ENCODE measurements at regions not wholly inside any gene's neighbourhood (a gene's known extent, or its start where the extent isn't known, plus 50 kb on each side); places are given as distances from the start of the nearest gene placed in this dataset.

DNA sequence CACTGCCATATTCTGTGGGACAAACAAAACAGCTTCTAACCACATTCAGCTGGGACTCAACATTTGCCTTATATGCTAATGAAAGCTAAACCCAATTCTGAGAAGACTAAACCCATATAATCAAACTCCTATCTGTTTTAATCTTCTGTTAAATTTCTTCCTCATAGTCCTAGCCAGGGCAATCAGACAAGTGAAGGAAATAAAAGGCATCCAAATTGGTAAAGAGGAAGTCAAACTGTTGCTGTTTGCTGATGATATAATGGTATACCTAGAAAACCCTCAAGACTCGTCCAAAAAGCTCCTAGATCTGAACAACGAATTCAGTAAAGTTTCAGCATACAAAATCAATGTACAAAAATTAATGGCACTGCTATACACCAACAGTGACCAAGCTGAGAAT lies 157.1 kb downstream of the PHLDA1 start:
- H3K36me3 ChIP-seq (ENCODE audit: control insufficient read depth in 5 of 5, insufficient read depth in 5 of 5, low read length in 5 of 5): no peaks in the 10 kb centered on the region

GRCh38 chr12:75872762-75873161 lies 158.8 kb downstream of the PHLDA1 start:
- no peaks in the 10 kb centered on the region for H3K27me3 ChIP-seq (ENCODE audit: control insufficient read depth in 5 of 5, insufficient read depth in 4 of 5, low read length in 5 of 5)
- peaks cover 0 to 4% (median 2%) of the 10 kb centered on the region in 5 donors for H3K4me1 ChIP-seq (ENCODE audit: control insufficient read depth in 5 of 5, insufficient read depth in 5 of 5, low read length in 5 of 5)
- H3K4me3 ChIP-seq (ENCODE audit: low read depth in 1 of 5, low read length in 5 of 5): no peak overlapping the region
- H3K27ac ChIP-seq (ENCODE audit: low read depth, low read length): no peak overlapping the region
- H3K9me3 ChIP-seq (ENCODE audit: control insufficient read depth in 5 of 5, low read length in 5 of 5): no peaks in the 10 kb centered on the region
- H3K9ac ChIP-seq (ENCODE audit: low read length in 5 of 5): no peak overlapping the region
- H3K36me3 ChIP-seq (ENCODE audit: control insufficient read depth in 5 of 5, insufficient read depth in 5 of 5, low read length in 5 of 5): no peaks in the 10 kb centered on the region

More for the DNA sequence above, 157.1 kb downstream of the PHLDA1 start:
- Histone ChIP-seq H3K9ac (ENCODE audit: low read length in 5 of 5) (no peak overlapping the region), H3K4me3 (ENCODE audit: low read depth in 1 of 5, low read length in 5 of 5) (no peak overlapping the region), H3K4me1 (ENCODE audit: control insufficient read depth in 5 of 5, insufficient read depth in 5 of 5, low read length in 5 of 5) (peaks cover 0 to 11% (median 7%) of the 10 kb centered on the region in 5 donors), H3K9me3 (ENCODE audit: control insufficient read depth in 5 of 5, low read length in 5 of 5) (no peaks in the 10 kb centered on the region), H3K27me3 (ENCODE audit: control insufficient read depth in 5 of 5, insufficient read depth in 4 of 5, low read length in 5 of 5) (no peaks in the 10 kb centered on the region), H3K27ac (ENCODE audit: low read depth, low read length) (no peak overlapping the region)

GRCh38 chr12:75870878-75871277 lies 160.7 kb downstream of the PHLDA1 start:
- H3K9me3 ChIP-seq (ENCODE audit: control insufficient read depth in 5 of 5, low read length in 5 of 5): no peaks in the 10 kb centered on the region
- H3K9ac ChIP-seq (ENCODE audit: low read length in 5 of 5): no peak overlapping the region
- no peaks in the 10 kb centered on the region for H3K36me3 ChIP-seq (ENCODE audit: control insufficient read depth in 5 of 5, insufficient read depth in 5 of 5, low read length in 5 of 5)
- no peak overlapping the region for H3K4me3 ChIP-seq (ENCODE audit: low read depth in 1 of 5, low read length in 5 of 5)
- no peaks in the 10 kb centered on the region for H3K4me1 ChIP-seq (ENCODE audit: control insufficient read depth in 5 of 5, insufficient read depth in 5 of 5, low read length in 5 of 5)
- H3K27me3 ChIP-seq (ENCODE audit: control insufficient read depth in 5 of 5, insufficient read depth in 4 of 5, low read length in 5 of 5): no peaks in the 10 kb centered on the region
- H3K27ac ChIP-seq (ENCODE audit: low read depth, low read length): no peak overlapping the region

- H3K4me1 ChIP-seq (ENCODE audit: control insufficient read depth in 5 of 5, insufficient read depth in 5 of 5, low read length in 5 of 5): no peaks in the 10 kb centered on the region
- no peak overlapping the region for H3K9ac ChIP-seq (ENCODE audit: low read length in 5 of 5)
- no peaks in the 10 kb centered on the region for H3K27me3 ChIP-seq (ENCODE audit: control insufficient read depth in 5 of 5, insufficient read depth in 4 of 5, low read length in 5 of 5)
- H3K36me3 ChIP-seq (ENCODE audit: control insufficient read depth in 5 of 5, insufficient read depth in 5 of 5, low read length in 5 of 5): no peaks in the 10 kb centered on the region
- no peak overlapping the region for H3K27ac ChIP-seq (ENCODE audit: low read depth, low read length)
- H3K9me3 ChIP-seq (ENCODE audit: control insufficient read depth in 5 of 5, low read length in 5 of 5): no peaks in the 10 kb centered on the region
- H3K4me3 ChIP-seq (ENCODE audit: low read depth in 1 of 5, low read length in 5 of 5): no peak overlapping the region
Measured at GRCh38 chr12:75868501-75868900, 163.1 kb downstream of the PHLDA1 start.

- Histone ChIP-seq H3K9me3 (ENCODE audit: control insufficient read depth in 5 of 5, low read length in 5 of 5) (no peaks in the 10 kb centered on the region), H3K27ac (ENCODE audit: low read depth, low read length) (no peak overlapping the region), H3K27me3 (ENCODE audit: control insufficient read depth in 5 of 5, insufficient read depth in 4 of 5, low read length in 5 of 5) (no peaks in the 10 kb centered on the region), H3K4me1 (ENCODE audit: control insufficient read depth in 5 of 5, insufficient read depth in 5 of 5, low read length in 5 of 5) (no peaks in the 10 kb centered on the region), H3K4me3 (ENCODE audit: low read depth in 1 of 5, low read length in 5 of 5) (no peak overlapping the region), H3K36me3 (ENCODE audit: control insufficient read depth in 5 of 5, insufficient read depth in 5 of 5, low read length in 5 of 5) (no peaks in the 10 kb centered on the region), H3K9ac (ENCODE audit: low read length in 5 of 5) (no peak overlapping the region)
Measured at GRCh38 chr12:75865315-75865714, 166.3 kb downstream of the PHLDA1 start.

DNA sequence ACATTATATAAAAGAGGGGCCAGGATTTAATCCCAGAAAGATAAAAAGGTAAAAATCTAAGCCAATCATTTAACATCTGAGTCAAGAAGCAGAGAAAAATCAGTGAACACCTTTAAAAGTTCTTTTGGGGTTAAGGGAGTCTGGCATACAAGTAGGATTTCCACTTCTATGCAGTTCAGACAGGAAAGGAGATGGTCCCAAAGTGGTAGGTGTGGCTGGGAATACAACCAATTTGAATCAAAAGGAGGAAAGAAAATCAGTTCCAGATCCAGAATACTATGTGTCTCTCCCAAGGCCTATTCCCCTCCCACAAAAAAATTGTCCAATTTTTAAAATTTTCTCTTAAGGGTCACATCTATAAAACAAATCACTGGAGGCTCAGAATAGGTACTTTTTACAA lies 167.4 kb downstream of the PHLDA1 start:
- Histone ChIP-seq H3K9ac (ENCODE audit: low read length in 5 of 5) (no peak overlapping the region), H3K27ac (ENCODE audit: low read depth, low read length) (no peak overlapping the region), H3K4me3 (ENCODE audit: low read depth in 1 of 5, low read length in 5 of 5) (no peak overlapping the region), H3K9me3 (ENCODE audit: control insufficient read depth in 5 of 5, low read length in 5 of 5) (no peaks in the 10 kb centered on the region), H3K4me1 (ENCODE audit: control insufficient read depth in 5 of 5, insufficient read depth in 5 of 5, low read length in 5 of 5) (no peaks in the 10 kb centered on the region), H3K36me3 (ENCODE audit: control insufficient read depth in 5 of 5, insufficient read depth in 5 of 5, low read length in 5 of 5) (no peaks in the 10 kb centered on the region), H3K27me3 (ENCODE audit: control insufficient read depth in 5 of 5, insufficient read depth in 4 of 5, low read length in 5 of 5) (no peaks in the 10 kb centered on the region)

GRCh38 chr12:75863533-75863932 lies 168.0 kb downstream of the PHLDA1 start:
- no peaks in the 10 kb centered on the region for H3K4me1 ChIP-seq (ENCODE audit: control insufficient read depth in 5 of 5, insufficient read depth in 5 of 5, low read length in 5 of 5)
- no peak overlapping the region for H3K4me3 ChIP-seq (ENCODE audit: low read depth in 1 of 5, low read length in 5 of 5)
- no peaks in the 10 kb centered on the region for H3K9me3 ChIP-seq (ENCODE audit: control insufficient read depth in 5 of 5, low read length in 5 of 5)
- H3K27ac ChIP-seq (ENCODE audit: low read depth, low read length): no peak overlapping the region
- H3K36me3 ChIP-seq (ENCODE audit: control insufficient read depth in 5 of 5, insufficient read depth in 5 of 5, low read length in 5 of 5): no peaks in the 10 kb centered on the region
- no peaks in the 10 kb centered on the region for H3K27me3 ChIP-seq (ENCODE audit: control insufficient read depth in 5 of 5, insufficient read depth in 4 of 5, low read length in 5 of 5)
- no peak overlapping the region for H3K9ac ChIP-seq (ENCODE audit: low read length in 5 of 5)

DNA sequence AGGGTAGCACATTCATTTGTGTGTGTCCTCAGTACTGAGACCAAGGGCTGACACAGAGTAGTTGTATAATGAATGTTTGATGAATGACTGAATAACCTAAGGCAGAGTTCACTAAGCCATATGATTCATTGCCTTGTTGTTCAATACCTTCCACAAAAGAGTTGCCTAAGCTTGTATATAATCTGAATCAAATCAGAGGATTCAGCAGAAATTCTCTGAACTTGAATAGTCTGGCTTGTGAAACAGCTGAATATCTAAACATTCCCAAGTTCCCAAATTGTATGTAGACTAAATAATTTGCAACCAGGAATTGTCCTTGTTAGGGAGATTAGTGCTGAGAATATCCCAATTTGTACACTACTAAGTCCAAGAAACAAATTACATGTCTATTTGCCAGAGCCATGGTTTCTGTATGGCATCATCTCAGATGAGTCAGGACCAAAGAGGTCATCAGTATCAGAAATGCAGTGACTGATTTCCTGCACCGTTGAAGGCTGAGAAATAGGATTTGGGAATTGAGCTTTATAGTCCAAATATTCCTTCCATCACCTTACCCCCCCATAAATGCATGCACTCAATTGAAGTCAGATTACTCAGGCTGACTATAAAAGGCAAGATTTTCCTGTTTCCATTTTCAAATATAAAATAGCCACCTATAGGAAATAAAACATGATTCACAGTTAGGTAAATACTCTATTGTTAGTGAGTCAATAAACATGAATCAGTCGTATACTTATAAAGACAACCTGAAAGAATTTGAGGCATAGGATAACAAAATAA lies 168.7 kb downstream of the PHLDA1 start:
- H3K27ac ChIP-seq (ENCODE audit: low read depth, low read length): no peak overlapping the region

DNA sequence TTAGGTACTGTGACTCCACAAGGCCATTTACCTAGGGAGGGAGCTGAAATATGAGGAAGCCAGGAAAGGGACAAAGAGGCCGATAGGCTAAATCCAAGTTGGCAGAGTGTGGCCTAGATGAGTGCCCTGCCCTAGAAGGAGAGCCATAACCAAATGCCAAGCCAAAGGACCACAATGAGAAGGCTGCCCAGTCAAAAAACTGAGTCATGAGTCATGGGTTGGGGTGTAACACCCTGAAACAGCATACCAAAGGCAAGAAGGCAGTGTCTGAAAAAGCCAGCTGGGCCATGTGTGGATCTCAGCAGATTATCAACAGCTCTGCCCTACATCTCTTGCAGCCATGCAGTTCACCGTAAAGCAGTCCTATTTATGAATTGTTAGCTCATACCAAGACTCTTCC lies 171.7 kb downstream of the PHLDA1 start:
- Histone ChIP-seq H3K27ac (ENCODE audit: low read depth, low read length) (no peak overlapping the region), H3K9me3 (ENCODE audit: control insufficient read depth in 5 of 5, low read length in 5 of 5) (no peaks in the 10 kb centered on the region), H3K27me3 (ENCODE audit: control insufficient read depth in 5 of 5, insufficient read depth in 4 of 5, low read length in 5 of 5) (no peaks in the 10 kb centered on the region), H3K36me3 (ENCODE audit: control insufficient read depth in 5 of 5, insufficient read depth in 5 of 5, low read length in 5 of 5) (no peaks in the 10 kb centered on the region), H3K4me3 (ENCODE audit: low read depth in 1 of 5, low read length in 5 of 5) (no peak overlapping the region), H3K9ac (ENCODE audit: low read length in 5 of 5) (no peak overlapping the region), H3K4me1 (ENCODE audit: control insufficient read depth in 5 of 5, insufficient read depth in 5 of 5, low read length in 5 of 5) (peaks cover 0 to 10% (median 5%) of the 10 kb centered on the region in 5 donors)

More for the DNA sequence above, 168.7 kb downstream of the PHLDA1 start:
- Histone ChIP-seq H3K9me3 (ENCODE audit: control insufficient read depth in 5 of 5, low read length in 5 of 5) (no peaks in the 10 kb centered on the region), H3K4me3 (ENCODE audit: low read depth in 1 of 5, low read length in 5 of 5) (no peak overlapping the region), H3K36me3 (ENCODE audit: control insufficient read depth in 5 of 5, insufficient read depth in 5 of 5, low read length in 5 of 5) (no peaks in the 10 kb centered on the region), H3K27me3 (ENCODE audit: control insufficient read depth in 5 of 5, insufficient read depth in 4 of 5, low read length in 5 of 5) (no peaks in the 10 kb centered on the region), H3K9ac (ENCODE audit: low read length in 5 of 5) (no peak overlapping the region), H3K4me1 (ENCODE audit: control insufficient read depth in 5 of 5, insufficient read depth in 5 of 5, low read length in 5 of 5) (no peaks in the 10 kb centered on the region)

DNA sequence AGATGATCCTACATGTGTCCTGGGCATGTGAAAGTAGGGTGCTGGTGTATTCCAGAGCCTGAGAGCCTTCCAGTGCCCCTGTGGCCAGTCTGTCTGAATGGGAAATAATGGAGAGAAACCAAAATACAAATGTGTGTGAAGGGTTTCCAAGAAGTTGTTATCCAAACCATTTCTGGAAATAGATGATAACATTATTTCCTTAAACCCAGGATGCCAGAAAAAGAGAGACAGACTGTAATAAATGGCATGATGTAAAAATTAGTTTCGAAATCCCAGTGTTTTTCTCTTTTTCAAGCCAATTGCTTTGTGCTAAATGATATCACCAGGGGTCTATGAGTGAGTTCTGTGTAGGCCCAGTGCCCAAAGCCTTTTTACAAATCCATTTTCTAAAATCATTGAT lies 175.3 kb downstream of the PHLDA1 start:
- H3K9me3 ChIP-seq (ENCODE audit: control insufficient read depth in 5 of 5, low read length in 5 of 5): no peaks in the 10 kb centered on the region
- H3K4me3 ChIP-seq (ENCODE audit: low read depth in 1 of 5, low read length in 5 of 5): no peak overlapping the region
- no peak overlapping the region for H3K9ac ChIP-seq (ENCODE audit: low read length in 5 of 5)
- H3K27ac ChIP-seq (ENCODE audit: low read depth, low read length): no peak overlapping the region
- peaks cover 0 to 14% (median 9%) of the 10 kb centered on the region in 5 donors for H3K4me1 ChIP-seq (ENCODE audit: control insufficient read depth in 5 of 5, insufficient read depth in 5 of 5, low read length in 5 of 5)
- peaks cover 0 to 3% (median 0%) of the 10 kb centered on the region in 5 donors for H3K27me3 ChIP-seq (ENCODE audit: control insufficient read depth in 5 of 5, insufficient read depth in 4 of 5, low read length in 5 of 5)
- H3K36me3 ChIP-seq (ENCODE audit: control insufficient read depth in 5 of 5, insufficient read depth in 5 of 5, low read length in 5 of 5): no peaks in the 10 kb centered on the region

Measured in subcutaneous abdominal adipose tissue (tissue), 5 donors.